Stimulated activated CD8-positive, alpha-beta memory T cell treated with anti-CD3 and anti-CD28 coated beads, Interleukin-12 subunit alpha, Interleukin-12 subunit beta, amount 100 ng/mL, for 24 hours (primary cell): ENCODE measurements at regions not wholly inside any gene's neighbourhood (a gene's known extent, or its start where the extent isn't known, plus 50 kb on each side); places are given as distances from the start of the nearest gene placed in this dataset.
"Not testable (repeated sequence)": the region's sequence is repeated elsewhere in the genome, so short reads cannot be mapped to it uniquely, and the experiment has no call there.

Source experiments
- DNase-seq: peaks from one replicate; pipeline ENCODE4 v3.0.0-alpha.2; 2020; ENCODE audit errors: extremely low read depth

- DNase-seq, result not testable (repeated sequence)
Measured at GRCh38 chr2:111474198-111474705, 353.5 kb downstream of the BCL2L11 start.

GRCh38 chr2:111478335-111478734, 357.6 kb downstream of the BCL2L11 start:
- not testable (repeated sequence) for DNase-seq

GRCh38 chr2:111478871-111479318, 358.2 kb downstream of the BCL2L11 start:
- not testable (repeated sequence) for DNase-seq

DNA sequence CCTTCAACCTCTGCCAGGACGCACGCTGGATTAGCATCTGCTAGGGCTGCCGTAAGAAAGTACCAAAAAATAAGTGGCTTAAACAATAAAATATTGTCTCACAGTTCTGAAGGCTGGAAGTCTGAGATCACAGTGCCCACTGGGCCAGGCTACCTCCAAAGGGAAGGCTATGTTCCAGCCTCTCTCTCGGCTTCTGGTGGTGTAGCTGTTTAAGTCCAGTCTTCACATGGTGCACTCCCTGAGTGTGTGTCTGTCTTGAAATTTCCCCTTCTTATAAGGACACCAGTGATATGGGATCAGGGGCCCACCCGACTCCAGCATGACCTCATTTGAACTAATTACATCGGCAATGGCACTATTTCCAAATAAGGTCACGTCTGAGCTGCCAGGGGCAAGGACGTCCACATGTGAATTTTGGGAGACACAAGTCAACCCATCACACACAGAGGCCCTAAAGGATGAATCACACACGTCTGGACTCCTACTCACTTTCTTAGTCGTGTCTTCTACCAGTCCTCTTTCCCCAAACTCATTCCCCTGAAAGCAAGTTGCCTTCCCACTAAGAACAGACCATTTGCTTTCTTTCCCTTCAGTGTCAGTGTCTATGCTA, 359.4 kb downstream of the BCL2L11 start:
- not testable (repeated sequence) for DNase-seq

DNA sequence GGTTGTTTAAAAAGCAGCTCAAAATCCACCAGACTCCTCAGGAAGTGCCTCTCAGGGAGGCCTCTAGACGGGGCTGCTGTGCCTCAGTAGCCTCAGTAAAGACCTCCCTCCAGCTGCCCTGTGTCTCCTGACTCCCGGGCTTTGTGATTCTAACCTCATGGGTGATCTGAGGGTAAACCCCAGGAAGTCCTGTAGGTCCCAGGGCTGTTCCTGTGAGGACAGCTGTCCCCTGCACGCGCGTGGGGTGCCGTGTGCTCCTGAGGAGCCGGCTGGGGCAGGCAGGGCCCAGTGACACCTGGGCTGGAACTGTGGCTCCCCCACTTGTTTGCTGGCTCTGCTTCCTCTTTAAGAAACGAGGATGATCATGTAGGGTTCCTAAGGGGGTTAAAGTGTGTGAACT, 359.9 kb downstream of the BCL2L11 start:
- DNase-seq, result not testable (repeated sequence)

DNA sequence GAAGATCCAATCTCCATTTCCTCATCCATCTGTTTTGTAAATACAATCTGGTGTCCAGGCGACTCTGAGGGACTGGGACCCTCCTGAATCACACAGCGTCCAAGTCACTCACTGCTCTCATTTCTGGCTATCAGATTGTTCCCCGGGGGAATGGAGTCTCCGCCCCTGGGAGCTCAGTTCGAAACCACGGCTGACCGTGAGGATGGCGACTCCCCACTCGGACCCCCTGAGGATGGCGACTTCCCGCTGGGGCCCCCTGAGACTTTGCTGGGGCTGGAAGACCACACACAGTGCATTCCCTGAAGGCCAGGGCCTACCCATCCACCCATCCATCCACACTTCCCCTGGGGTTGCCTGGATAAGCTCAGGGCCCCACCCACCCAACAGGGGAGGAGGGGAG, 360.5 kb downstream of the BCL2L11 start:
- DNase-seq, result not testable (repeated sequence)

DNA sequence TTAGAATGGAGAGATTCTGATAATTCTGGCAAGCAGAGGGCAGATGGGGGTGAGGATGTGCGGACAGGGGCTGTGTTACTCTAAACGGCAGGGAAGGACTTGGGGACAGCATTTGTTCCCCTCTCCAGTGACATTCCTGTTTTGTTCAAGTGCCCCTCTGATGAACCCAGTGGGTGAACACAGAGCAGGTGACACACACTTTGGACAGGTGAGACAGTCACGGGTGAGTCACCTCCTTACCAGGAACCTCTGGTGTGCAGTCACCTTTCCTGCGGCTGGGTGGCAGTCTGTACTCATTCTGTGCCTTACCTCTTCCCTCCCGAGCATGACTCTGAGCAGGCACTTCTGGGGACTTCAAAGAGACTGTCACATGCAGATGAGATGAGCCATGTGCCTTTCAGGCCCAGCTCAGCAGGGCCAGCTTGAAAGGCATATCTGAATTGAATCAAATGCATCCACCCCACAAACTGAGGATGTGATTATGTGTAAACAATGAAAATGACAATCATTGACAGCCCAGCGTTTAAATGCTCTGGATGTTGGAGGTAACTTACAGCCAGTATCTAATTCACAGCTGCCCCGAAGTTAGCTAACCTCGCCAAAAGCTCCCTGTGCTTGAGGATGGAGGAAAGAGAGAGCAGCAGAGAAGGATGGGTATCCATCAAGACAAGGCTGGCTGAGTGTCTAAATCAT, 362.4 kb downstream of the BCL2L11 start:
- not testable (repeated sequence) for DNase-seq

DNA sequence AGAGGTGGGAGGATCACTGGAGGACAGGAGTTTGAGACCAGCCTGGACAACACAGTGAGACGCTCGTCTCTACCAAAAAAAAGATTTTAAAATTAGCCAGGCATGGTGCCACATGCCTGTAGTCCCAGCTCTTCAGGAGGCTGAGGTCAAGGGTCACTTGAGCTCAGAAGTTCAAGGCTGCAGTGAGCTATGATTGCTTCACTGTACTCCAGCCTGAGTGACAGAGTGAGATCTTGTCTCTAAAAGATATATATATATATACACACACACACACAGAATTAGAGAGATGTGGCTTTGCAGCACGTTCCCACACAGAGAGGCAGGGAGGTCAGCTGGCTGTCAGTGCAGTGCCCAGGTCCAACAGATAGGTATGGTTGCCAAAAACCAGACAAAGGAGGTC, 363.4 kb downstream of the BCL2L11 start:
- DNase-seq, result not testable (repeated sequence)

DNA sequence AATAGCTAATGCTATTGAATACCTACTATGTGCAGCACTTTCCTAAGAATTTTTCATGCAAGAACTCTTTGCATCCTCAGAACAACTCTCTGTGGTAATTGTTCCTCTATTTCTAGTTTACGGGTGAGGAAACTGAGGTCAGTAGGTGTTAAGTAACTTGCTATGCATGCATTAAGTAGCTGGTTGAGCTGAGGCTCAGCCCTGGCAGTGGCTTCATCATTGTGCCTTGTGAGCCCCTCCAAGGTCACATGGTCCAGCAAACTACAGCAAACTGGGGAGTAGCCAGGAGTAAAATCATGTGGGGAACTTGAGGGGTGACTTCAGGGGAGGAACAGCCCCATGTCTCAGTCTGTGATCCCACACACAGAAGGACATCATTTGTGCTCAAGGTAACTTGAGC, 365.2 kb downstream of the BCL2L11 start:
- not testable (repeated sequence) for DNase-seq

- DNase-seq, result not testable (repeated sequence)
Measured at GRCh38 chr2:111488451-111488850, 367.7 kb downstream of the BCL2L11 start.

DNA sequence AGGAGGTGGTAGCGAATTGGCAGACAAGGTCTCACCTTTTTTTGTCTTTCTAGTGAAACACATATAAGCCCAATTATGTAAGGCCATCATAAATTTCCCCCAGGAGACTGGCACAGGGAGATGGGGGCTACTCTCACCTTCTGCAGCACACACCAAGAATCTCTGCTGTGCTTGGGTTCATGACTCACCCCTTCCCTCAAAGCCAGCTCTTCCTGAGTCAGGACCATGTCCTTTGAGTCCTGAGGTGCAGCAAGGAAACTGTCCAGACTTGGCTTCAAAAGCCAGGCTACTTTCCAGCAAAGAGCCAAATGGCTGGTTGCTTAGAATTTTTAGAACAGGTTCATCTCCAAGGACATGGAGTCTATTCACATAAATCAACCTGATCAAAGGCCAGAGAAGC, 368.7 kb downstream of the BCL2L11 start:
- not testable (repeated sequence) for DNase-seq

- not testable (repeated sequence) for DNase-seq
Measured at GRCh38 chr2:111491181-111491580, 370.5 kb downstream of the BCL2L11 start.

DNA sequence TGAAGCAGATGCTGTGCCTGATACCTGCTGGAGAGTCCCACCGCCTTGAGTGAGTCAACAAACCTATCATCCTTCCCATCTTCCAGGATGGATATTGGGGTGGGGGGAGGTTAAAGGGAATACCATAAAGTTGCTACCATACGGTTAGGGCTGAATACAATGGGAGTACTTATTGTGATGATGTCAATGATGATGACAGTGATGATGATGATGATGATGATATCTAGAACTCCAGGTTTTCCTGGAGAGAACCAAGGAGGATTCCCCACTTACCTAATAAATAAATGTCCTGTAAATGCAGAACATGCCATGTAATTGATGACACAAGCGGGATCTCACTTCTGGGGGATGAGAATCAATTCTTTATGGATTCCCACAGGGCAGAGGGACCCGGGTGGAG, 370.9 kb downstream of the BCL2L11 start:
- DNase-seq, result not testable (repeated sequence)

GRCh38 chr2:111492995-111493719, 372.4 kb downstream of the BCL2L11 start:
- DNase-seq, result not testable (repeated sequence)

DNA sequence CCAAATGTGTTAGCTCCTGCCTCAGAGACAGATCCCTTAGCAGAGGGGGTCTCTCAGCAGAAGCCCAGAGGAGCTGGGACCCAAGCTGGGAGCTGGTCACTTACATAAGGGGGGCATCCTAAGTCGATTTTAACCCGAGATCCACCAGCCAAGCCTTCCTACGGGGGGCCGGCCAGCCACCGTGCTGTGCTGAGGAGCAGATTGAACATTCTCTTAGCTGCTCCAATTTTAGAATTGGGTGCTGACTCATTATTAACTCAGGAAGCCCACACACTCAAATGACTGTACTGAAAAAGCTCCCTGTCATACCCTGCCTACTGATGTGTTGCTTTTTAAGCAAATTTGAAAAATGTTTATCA, 373.0 kb downstream of the BCL2L11 start:
- DNase-seq, result not testable (repeated sequence)

DNA sequence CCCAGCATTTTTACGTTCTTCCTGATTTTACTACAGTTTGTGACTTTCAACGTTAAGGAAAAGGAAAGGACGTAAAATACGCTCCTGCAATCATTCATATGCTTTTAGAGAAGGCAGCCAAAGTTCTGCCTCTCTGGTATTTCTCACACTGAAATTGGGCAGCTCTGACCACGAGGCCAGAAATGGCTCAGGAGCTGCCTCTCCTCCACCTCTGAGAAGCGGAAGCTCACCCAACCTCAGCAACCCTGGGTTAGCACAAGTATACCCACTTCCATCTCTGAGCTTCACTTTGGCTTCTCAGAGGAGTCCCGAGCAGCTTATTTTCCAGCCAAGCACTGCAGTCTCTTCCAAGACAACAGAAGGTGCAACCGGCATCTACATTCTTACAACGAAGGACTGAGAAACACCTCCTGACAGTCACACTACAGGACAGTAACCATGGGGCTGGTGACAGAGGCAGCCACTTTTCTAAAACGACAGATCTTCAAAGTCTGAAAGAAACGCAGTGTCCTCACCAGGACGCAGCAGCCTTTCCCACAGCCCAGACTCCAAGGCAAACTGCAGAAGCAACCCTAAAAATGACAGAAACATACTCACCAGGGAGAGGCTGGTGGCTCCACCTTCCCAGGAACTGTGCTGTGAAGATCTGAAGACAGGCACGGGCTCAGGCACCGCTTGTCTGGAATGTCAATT, 373.7 kb downstream of the BCL2L11 start:
- not testable (repeated sequence) for DNase-seq

- not testable (repeated sequence) for DNase-seq
Measured at GRCh38 chr2:111494981-111495315, 374.2 kb downstream of the BCL2L11 start.

DNA sequence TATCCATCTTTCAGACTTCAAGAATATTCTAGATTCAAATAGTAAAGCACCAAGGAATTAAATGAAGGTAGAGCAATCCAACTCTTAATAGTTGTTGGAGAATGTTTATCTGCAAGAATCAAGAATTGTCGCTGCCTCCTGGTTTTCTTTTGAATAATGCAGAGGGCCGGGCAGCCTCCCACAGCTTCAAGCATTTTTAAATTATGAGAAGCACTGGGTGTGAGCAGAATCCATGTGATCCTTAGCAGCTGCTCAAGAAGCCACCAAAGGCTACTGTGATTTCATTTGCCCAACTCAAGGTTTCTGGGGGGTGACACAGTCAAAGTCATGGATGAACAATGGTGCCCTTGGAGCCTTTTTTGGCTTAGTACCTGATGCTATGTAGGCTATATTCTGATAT, 374.9 kb downstream of the BCL2L11 start:
- not testable (repeated sequence) for DNase-seq

- not testable (repeated sequence) for DNase-seq
Measured at GRCh38 chr2:111496176-111496575, 375.5 kb downstream of the BCL2L11 start.

GRCh38 chr2:111496860-111497259, 376.1 kb downstream of the BCL2L11 start:
- DNase-seq, result not testable (repeated sequence)

DNA sequence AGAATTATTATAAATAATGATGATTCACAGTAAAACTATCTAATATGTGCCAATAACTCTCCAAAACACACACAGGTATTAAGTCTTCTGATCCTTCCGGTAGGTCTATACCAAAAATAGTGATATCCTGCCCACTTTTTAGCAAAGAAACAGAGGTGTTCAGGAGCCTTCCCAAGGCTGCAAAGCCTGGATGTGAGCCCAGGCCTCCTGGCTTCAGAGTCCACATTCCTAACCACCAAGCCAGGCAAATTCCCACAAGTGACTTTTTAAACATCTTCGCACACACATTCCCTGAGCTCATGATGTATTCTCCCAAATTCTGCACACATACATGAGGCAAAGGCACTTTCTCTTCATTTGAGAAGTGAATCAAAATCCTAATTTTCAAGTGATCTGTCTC, 376.6 kb downstream of the BCL2L11 start:
- DNase-seq, result not testable (repeated sequence)

DNA sequence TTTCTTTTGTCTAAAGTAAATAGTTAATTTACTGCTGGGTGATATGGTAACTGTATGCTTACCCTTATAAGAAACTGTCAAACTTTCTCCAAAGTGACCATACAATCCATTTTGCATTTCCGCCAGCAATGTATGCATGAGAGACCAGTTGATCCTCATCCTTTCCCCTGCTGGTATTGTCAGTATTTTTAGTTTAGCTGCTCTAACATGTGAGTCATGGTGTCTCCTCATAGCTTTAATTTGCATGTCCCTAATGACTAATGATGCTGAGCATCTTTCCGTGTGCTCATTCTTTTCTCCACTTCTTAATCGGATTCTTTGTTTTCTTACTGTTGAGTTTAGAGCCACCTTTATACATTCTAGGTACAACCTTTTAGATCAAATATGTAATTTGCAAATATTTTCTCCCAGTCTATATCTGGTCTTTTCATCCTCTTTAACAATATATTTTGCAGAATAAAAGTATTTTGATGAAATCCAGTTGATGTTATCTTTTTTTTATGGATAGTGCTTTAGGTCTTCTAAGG, 379.9 kb downstream of the BCL2L11 start:
- not testable (repeated sequence) for DNase-seq
